ENCODE measurements at regions not wholly inside any gene's neighbourhood (a gene's known extent, or its start where the extent isn't known, plus 50 kb on each side); places are given as distances from the start of the nearest gene placed in this dataset.
"Not testable (repeated sequence)": the region's sequence is repeated elsewhere in the genome, so short reads cannot be mapped to it uniquely, and the experiment has no call there.

DNA sequence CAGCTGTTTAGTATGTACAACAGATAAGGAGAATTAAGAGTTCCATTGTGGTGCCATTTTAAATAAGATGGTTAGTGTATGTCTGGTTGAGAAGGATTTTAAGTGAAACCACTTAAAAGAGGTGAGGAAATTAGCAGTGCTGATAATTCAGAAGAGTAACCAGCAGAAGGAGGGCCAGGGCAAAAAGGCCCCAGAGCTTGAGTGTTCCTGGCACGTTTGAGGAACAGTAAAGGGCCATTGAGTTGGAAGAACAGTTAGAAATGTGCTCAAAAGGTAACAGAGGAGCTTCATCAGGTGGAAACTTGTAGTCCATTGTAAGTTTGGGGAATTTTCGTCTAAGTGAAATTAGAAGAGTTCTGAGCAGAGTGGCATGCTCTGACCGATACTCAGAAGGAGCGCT lies 606.2 kb upstream of the ZFP42 start:
- DNase-seq (ENCODE audit: low read depth in 2 of 3, low spot score in 1 of 3): no peak

- DNase-seq (ENCODE audit: low read depth in 2 of 3, low spot score in 1 of 3): no peak
Observed at GRCh38 chr4:187390646-187391045, 604.9 kb upstream of the ZFP42 start.

GRCh38 chr4:187393531-187394344 lies 601.8 kb upstream of the ZFP42 start:
- no peak for DNase-seq (ENCODE audit: low read depth in 2 of 3, low spot score in 1 of 3)

GRCh38 chr4:187396106-187396505 lies 599.5 kb upstream of the ZFP42 start:
- DNase-seq (ENCODE audit: low read depth in 2 of 3, low spot score in 1 of 3): no peak

DNA sequence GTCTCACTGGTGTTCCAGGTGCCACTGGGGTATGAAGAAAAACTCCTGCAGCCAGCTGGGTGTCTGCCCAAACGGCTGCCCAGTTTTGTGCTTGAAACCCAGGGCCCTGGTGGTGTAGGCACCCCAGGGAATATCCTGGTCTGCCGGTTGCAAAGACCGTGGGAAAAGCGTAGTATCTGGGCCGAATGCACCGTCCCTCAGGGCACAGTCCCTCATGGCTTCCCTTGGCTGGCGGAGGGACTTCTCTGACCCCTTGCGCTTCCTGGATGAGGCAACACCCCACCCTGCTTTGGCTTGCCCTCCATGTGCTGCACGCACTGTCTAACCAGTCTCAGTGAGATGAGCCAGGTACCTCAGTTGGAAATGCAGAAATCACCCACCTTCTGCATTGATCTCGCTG lies 587.1 kb upstream of the ZFP42 start:
- DNase-seq (ENCODE audit: low read depth in 2 of 3, low spot score in 1 of 3): not testable (repeated sequence)

- DNase-seq (ENCODE audit: low read depth in 2 of 3, low spot score in 1 of 3): no peak
Observed at GRCh38 chr4:187413564-187414358, 581.8 kb upstream of the ZFP42 start.

- no peak for DNase-seq (ENCODE audit: low read depth in 2 of 3, low spot score in 1 of 3)
Observed at GRCh38 chr4:187414716-187415115, 580.9 kb upstream of the ZFP42 start.

DNA sequence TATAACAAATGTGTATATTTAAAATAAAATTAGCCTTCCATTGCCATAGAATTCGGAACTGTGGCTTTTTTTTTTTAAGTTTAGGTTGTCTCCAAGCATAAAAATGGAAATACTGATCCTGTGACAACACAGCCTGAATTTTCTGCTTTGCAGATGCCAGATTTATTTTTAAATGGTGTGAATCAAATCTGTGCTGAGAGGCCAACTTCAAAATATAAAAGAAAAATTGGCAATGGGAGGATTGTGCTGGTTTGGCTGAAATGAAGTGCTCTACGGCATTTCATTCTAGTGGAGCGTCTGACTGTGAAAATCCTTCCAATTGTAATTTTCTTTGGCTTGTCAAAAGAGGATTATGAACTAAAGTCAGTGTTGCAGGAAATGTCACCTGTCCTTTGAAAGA lies 580.3 kb upstream of the ZFP42 start:
- DNase-seq (ENCODE audit: low read depth in 2 of 3, low spot score in 1 of 3): no peak

GRCh38 chr4:187416216-187416615 lies 579.4 kb upstream of the ZFP42 start:
- DNase-seq (ENCODE audit: low read depth in 2 of 3, low spot score in 1 of 3): no peak

GRCh38 chr4:187417721-187418120 lies 577.9 kb upstream of the ZFP42 start:
- DNase-seq (ENCODE audit: low read depth in 2 of 3, low spot score in 1 of 3): no peak

- no peak for DNase-seq (ENCODE audit: low read depth in 2 of 3, low spot score in 1 of 3)
Observed at GRCh38 chr4:187422655-187423054, 572.9 kb upstream of the ZFP42 start.

- no peak for DNase-seq (ENCODE audit: low read depth in 2 of 3, low spot score in 1 of 3)
Observed at GRCh38 chr4:187424636-187425035, 570.9 kb upstream of the ZFP42 start.

DNA sequence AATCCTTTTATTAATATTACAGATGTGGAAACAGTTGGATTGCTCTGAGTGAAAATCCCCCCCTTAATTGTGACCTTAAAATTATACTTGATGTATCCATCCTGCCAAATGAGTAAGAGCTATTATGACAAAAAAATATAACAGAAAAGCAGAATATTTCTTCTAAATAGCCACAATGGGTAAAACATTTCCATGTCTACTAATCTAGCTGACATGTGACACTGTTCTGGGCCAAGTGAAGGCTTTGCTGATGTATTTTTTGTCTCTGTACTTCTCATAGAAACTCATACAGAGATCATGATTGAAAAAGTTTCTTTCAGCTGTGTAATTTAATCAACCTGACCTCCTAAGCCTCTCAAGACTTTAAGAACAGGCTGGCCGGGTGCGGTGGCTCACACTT lies 569.1 kb upstream of the ZFP42 start:
- no peak for DNase-seq (ENCODE audit: low read depth in 2 of 3, low spot score in 1 of 3)

- DNase-seq (ENCODE audit: low read depth in 2 of 3, low spot score in 1 of 3): no peak
Observed at GRCh38 chr4:187432310-187432709, 563.3 kb upstream of the ZFP42 start.

DNA sequence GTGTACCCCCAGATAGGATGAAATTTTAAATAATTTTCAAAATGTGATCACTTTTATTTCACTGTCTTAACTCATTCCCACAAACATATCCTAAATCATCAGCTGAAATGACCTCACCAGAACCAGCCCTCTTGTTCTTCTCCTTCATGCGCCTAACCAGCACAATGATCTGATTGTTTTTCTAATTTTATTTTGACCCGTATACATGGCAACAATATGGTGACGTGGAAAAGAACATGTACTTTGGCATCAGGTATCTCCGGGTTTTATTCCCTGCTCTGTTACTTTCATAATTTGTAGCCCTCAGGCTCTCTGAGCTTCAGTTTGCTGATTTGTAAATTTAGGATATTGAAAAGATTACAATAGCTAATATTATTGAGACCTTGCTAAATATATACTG lies 562.4 kb upstream of the ZFP42 start:
- DNase-seq (ENCODE audit: low read depth in 2 of 3, low spot score in 1 of 3): no peak

DNA sequence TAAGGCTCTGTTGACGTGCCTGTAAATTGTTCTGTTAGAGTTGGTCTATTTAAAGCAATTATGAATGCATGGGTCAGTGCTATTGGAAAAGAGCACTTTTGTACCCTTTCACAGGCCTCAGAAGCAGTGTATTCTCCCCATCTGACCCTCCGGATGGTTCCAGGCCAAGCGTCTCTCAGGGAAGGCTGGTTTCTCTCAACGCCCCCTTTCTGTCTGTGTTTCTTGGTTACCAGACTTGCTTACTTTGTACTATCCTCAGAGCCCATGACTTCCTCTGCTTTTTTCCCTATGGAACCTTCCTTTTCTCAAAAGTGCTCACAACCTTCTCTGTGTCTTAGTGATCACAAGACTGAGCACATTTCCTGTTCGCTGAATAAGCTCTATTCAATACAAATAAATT lies 559.3 kb upstream of the ZFP42 start:
- DNase-seq (ENCODE audit: low read depth in 2 of 3, low spot score in 1 of 3): no peak

- no peak for DNase-seq (ENCODE audit: low read depth in 2 of 3, low spot score in 1 of 3)
Observed at GRCh38 chr4:187444061-187444460, 551.5 kb upstream of the ZFP42 start.

GRCh38 chr4:187449702-187450101 lies 545.9 kb upstream of the ZFP42 start:
- no peak for DNase-seq (ENCODE audit: low read depth in 2 of 3, low spot score in 1 of 3)

DNA sequence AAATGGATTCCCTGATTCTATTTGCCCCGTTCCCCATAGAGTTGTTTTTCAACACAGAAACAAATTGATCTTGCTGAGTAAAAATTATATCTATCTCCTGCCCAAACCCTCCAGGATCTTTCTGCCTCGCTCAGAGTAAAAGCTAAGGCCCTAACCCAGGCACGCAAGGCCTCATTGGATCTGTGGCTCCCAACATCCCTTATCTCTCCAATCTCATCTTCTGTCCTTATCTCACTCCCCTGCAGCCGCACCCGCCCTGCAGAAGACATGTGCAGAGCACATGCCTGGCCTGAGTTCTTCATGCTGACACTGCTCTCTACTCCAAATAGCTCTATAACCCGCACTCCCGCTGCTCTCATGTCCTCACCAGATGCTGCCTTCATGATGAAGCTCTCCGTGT lies 543.8 kb upstream of the ZFP42 start:
- DNase-seq (ENCODE audit: low read depth in 2 of 3, low spot score in 1 of 3): no peak

DNA sequence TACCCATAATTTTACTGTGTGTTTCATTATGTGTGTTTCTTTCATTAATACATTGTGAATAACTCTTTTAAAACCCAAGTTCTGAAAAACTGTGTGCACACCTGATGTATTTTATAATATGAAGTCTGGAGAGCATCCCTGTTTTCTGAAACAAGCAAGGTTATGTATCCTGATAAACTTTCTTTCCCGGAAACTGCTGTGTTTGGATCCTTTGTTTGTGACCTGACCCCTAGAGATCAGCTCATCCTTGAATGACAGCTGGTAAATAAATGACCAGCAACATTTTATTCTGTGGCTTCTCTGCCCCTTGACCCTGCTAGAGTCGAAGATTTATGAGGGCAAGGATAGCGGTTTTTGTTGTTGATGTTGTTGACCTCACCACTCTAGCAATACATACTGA lies 535.6 kb upstream of the ZFP42 start:
- DNase-seq (ENCODE audit: low read depth in 2 of 3, low spot score in 1 of 3): no peak

- no peak for DNase-seq (ENCODE audit: low read depth in 2 of 3, low spot score in 1 of 3)
Observed at GRCh38 chr4:187464573-187464972, 531.0 kb upstream of the ZFP42 start.

DNA sequence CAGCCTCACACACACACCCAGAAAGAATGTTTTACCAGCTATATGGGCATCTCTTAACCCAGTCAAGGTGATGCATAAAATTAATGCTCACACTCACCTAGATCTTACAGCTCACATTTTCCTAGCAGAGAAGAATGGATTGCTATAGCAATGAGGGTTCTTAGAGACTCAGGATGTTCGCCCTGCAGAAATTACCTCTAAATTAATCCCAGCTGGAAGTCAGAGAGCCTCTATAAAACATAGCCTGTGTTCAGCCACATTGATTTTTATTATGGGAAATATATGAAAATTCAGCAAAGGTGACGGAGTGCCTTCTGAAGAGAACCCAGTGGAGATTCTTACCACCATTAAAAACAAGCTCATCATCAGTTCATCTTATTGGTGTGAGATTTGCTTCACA lies 528.3 kb upstream of the ZFP42 start:
- DNase-seq (ENCODE audit: low read depth in 2 of 3, low spot score in 1 of 3): no peak

GRCh38 chr4:187469627-187470026 lies 525.9 kb upstream of the ZFP42 start:
- no peak for DNase-seq (ENCODE audit: low read depth in 2 of 3, low spot score in 1 of 3)
